Lower lobe of right lung (tissue), 2 donors: ENCODE measurements at regions not wholly inside any gene's neighbourhood (a gene's known extent, or its start where the extent isn't known, plus 50 kb on each side); places are given as distances from the start of the nearest gene placed in this dataset.

Experiments used
- ATAC-seq, 2 donors: fragments of 200-7000 bp; cut with Tn5 transposase; one replicate each; pipeline ENCODE4 v1.9.1; 2020 to 2022; ENCODE audit warnings: mild to moderate bottlenecking in 2 of 2, moderate library complexity in 2 of 2
- DNase-seq: peaks from one replicate; pipeline ENCODE4 v3.0.0-alpha.2; 2020
- H3K27ac ChIP-seq: fragments of 200-600 bp; one replicate; pipeline ENCODE4 v1.8.0; 2022
- H3K27me3 ChIP-seq: fragments of 200-600 bp; one replicate; pipeline ENCODE4 v1.8.0; 2022; ENCODE audit warnings: low read depth
- H3K36me3 ChIP-seq: fragments of 200-600 bp; one replicate; pipeline ENCODE4 v1.8.0; 2022; ENCODE audit warnings: mild to moderate bottlenecking
- H3K4me1 ChIP-seq: fragments of 200-600 bp; one replicate; pipeline ENCODE4 v1.8.0; 2022
- H3K4me3 ChIP-seq: fragments of 200-600 bp; one replicate; pipeline ENCODE4 v1.8.0; 2022; ENCODE audit warnings: mild to moderate bottlenecking
- H3K9me3 ChIP-seq: fragments of 200-600 bp; one replicate; pipeline ENCODE4 v1.8.0; 2022
- intact Hi-C: fragments of 100-400 bp; cut with DNase I; formaldehyde crosslinking; loops from one replicate; pipeline ENCODE4 v1.11.0; 2022
- TF ChIP-seq, protein P1 (sequence below): fragments of 200-600 bp; IDR thresholded peaks from one replicate; pipeline ENCODE4 v1.8.0; 2022; ENCODE audit warnings: antibody characterized with exemption, mild to moderate bottlenecking
- donor health status: DM: no; HTN: yes; CAD: no; lungs with severe emphysema.

GRCh38 chr6:169939554-169940164 is 188.2 kb downstream of the ERMARD start:
- TF ChIP-seq, protein P1, sequence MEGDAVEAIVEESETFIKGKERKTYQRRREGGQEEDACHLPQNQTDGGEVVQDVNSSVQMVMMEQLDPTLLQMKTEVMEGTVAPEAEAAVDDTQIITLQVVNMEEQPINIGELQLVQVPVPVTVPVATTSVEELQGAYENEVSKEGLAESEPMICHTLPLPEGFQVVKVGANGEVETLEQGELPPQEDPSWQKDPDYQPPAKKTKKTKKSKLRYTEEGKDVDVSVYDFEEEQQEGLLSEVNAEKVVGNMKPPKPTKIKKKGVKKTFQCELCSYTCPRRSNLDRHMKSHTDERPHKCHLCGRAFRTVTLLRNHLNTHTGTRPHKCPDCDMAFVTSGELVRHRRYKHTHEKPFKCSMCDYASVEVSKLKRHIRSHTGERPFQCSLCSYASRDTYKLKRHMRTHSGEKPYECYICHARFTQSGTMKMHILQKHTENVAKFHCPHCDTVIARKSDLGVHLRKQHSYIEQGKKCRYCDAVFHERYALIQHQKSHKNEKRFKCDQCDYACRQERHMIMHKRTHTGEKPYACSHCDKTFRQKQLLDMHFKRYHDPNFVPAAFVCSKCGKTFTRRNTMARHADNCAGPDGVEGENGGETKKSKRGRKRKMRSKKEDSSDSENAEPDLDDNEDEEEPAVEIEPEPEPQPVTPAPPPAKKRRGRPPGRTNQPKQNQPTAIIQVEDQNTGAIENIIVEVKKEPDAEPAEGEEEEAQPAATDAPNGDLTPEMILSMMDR = no peak
- Histone ChIP-seq H3K4me3 (no peak overlapping the region), H3K36me3 (no peaks in the 10 kb centered on the region), H3K27me3 (peaks cover 10% of the 10 kb centered on the region), H3K9me3 (peaks cover 5% of the 10 kb centered on the region), H3K4me1 (no peaks in the 10 kb centered on the region), H3K27ac (no peak overlapping the region)
- intact Hi-C loops = no loop called here
- DNase-seq (no peak), ATAC-seq (no peak)

- intact Hi-C loops = no loop called here
- TF ChIP-seq, protein P1 = no peak
- no peak for DNase-seq
- Histone ChIP-seq H3K27ac (no peak overlapping the region), H3K27me3 (peaks cover 10% of the 10 kb centered on the region), H3K4me1 (peaks cover 5% of the 10 kb centered on the region), H3K36me3 (no peaks in the 10 kb centered on the region), H3K9me3 (no peaks in the 10 kb centered on the region), H3K4me3 (no peak overlapping the region)
- ATAC-seq = no peak
These were observed 187.3 kb downstream of the ERMARD start for GRCh38 chr6:169938731-169939130.

DNA sequence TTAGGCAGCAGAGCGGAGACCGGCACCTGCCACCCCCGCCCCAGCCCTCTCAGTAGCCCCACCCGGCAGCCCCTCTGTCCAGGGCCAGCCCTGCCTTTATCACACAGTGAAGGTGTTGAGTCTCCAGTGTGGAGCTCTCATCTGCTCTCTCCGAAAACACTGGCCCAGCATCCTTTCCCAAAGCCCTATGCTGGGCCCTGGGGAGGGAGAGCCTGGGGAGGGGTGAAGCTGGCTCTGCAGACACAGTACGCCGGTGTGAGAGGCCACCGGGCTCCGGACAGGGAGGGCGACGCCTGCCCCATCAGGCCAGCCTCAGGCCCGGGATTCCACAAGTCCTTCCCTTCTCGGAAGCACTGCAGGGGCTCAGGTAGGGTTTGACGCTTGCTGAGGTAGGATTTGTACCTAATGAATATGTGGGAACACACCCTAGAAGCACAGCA is 186.9 kb downstream of the ERMARD start:
- no peaks in the 10 kb centered on the region for H3K9me3 ChIP-seq
- no peaks in the 10 kb centered on the region for H3K36me3 ChIP-seq
- H3K27me3 ChIP-seq = peaks cover 10% of the 10 kb centered on the region
- no peak for DNase-seq
- peaks cover 7% of the 10 kb centered on the region for H3K4me1 ChIP-seq
- no peak for ATAC-seq
- intact Hi-C loops = no loop called here
- TF ChIP-seq, protein P1 = no peak
- H3K4me3 ChIP-seq = no peak overlapping the region
- no peak overlapping the region for H3K27ac ChIP-seq

DNA sequence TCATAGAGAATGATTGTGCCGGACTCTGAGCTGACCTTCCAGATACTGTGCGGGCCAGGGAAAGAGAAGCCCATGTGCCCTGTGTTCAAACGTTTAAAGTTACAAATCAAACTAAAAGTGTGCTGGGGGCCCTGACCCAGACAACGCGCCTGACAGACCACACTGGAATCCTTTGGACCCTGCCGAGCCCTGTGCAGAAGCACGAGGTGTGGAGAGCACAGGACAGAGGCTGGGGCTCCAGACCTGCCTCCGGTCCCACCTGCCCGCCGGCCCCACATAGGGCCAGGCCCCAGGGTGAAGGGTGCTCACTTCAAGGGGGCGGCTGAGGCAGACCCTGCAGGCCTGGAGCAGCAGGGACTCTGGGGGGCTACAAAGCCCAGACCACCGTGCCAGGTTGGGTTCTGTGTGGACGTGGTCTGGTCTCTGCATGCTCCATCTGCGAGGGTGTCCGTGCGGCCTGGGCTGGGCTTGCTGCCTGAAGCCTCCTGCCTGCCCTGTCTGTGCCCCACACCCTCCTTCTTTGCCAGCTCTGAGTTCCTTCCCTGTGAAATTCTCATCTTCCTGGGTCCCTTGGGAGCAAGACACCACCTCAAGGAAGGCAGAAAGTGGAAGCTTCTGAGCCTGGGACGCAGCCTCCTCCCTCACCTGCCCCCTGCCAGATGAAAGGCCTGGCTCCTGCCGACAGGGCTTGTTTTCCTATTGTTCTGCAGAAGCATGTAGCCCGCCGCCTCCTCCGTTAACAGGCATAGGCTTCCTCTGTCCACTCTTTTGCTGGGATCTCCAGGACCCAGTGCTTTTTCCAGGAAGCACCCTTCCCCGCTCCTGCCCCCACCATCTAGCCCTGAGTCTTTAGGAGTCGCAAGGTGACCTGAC is 186.2 kb downstream of the ERMARD start:
- Histone ChIP-seq H3K4me3 (no peak overlapping the region), H3K36me3 (no peaks in the 10 kb centered on the region), H3K27me3 (peaks cover 10% of the 10 kb centered on the region), H3K27ac (no peak overlapping the region), H3K4me1 (peaks cover 7% of the 10 kb centered on the region), H3K9me3 (no peaks in the 10 kb centered on the region)
- intact Hi-C loops = no loop called here
- DNase-seq (no peak), ATAC-seq (no peak)
- TF ChIP-seq, protein P1 = no peak

DNA sequence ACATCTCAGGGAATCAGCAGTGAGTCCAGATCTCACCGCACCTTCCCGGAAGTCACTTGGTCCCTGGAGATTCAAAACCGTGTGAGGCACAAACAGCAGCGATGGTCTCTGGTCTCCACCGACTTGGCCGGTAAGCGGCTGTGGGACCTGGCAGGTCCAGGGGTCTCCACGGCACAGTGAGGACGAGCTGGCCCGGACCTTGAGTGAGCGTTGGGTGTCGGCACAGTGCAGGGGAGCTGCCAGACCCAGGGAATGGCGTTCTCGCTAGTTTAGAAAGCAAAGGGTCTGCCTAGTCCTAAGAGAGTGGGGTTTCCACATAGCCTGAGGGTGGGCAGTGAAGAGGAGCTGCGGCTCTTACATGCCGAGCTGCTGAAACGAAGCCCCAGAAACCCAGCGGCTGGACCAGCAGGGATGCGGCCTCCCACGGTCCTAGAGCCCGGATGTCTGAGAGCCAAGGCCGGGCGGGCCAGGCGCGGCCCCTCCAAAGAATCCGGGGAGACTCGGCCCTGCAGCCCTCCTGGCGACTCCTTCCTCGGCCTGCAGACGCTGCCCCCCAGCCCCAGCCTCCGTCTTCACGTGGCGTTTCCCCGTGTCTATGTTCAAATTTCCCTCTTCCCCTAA is 185.0 kb downstream of the ERMARD start:
- H3K4me3 ChIP-seq = no peak overlapping the region
- DNase-seq = no peak
- no peak for ATAC-seq
- TF ChIP-seq, protein P1 = no peak
- peaks cover 7% of the 10 kb centered on the region for H3K4me1 ChIP-seq
- no peaks in the 10 kb centered on the region for H3K36me3 ChIP-seq
- intact Hi-C loops = no loop called here
- H3K9me3 ChIP-seq = no peaks in the 10 kb centered on the region
- peaks cover 10% of the 10 kb centered on the region for H3K27me3 ChIP-seq
- no peak overlapping the region for H3K27ac ChIP-seq
